ENCODE measurements at regions not wholly inside any gene's neighbourhood (a gene's known extent, or its start where the extent isn't known, plus 50 kb on each side); places are given as distances from the start of the nearest gene placed in this dataset.

- Histone ChIP-seq H3K4me2 (ENCODE audit: insufficient read depth, low read length) (no peak overlapping the region), H3K9ac (ENCODE audit: low read depth, low read length) (no peak overlapping the region), H3K79me2 (ENCODE audit: insufficient read depth, low read length) (no peaks in the 10 kb centered on the region), H2AFZ (ENCODE audit: low read depth, low read length) (no peak overlapping the region), H3K27ac (ENCODE audit: low read length) (no peak overlapping the region), H3K9me3 (ENCODE audit: insufficient read depth, low read length, severe bottlenecking) (no peaks in the 10 kb centered on the region), H3K36me3 (ENCODE audit: insufficient read depth, low read length) (no peaks in the 10 kb centered on the region), H3K4me1 (ENCODE audit: insufficient read depth, low read length) (no peaks in the 10 kb centered on the region), H3K4me3 (ENCODE audit: low read depth in 1 of 2, low read length in 2 of 2) (no peak overlapping the region), H4K20me1 (ENCODE audit: insufficient read depth, low read length) (no peaks in the 10 kb centered on the region), H3K27me3 (ENCODE audit: insufficient read depth, low read length, poor library complexity) (no peaks in the 10 kb centered on the region)
- ATAC-seq (ENCODE audit: insufficient read depth, low read depth) (no peak), DNase-seq (no peak)
- TF ChIP-seq EZH2 (IDR thresholded peaks at IDR 0.05; ENCODE audit: borderline replicate concordance, low read depth, low read length, severe bottlenecking): no peak
- no peak for TF ChIP-seq CTCF (IDR thresholded peaks at IDR 0.05; ENCODE audit: borderline replicate concordance, extremely low read depth, low read length, poor library complexity, severe bottlenecking)
Observed at GRCh38 chr10:60491162-60491561, 101.5 kb upstream of the ANK3 start.

- TF ChIP-seq EZH2 (IDR thresholded peaks at IDR 0.05; ENCODE audit: borderline replicate concordance, low read depth, low read length, severe bottlenecking): no peak
- no peak for TF ChIP-seq CTCF (IDR thresholded peaks at IDR 0.05; ENCODE audit: borderline replicate concordance, extremely low read depth, low read length, poor library complexity, severe bottlenecking)
- no peak overlapping the region for H3K27ac ChIP-seq (ENCODE audit: low read length)
- H4K20me1 ChIP-seq (ENCODE audit: insufficient read depth, low read length): no peaks in the 10 kb centered on the region
- ATAC-seq (ENCODE audit: insufficient read depth, low read depth): no peak
- H3K4me2 ChIP-seq (ENCODE audit: insufficient read depth, low read length): no peak overlapping the region
- H3K9me3 ChIP-seq (ENCODE audit: insufficient read depth, low read length, severe bottlenecking): no peaks in the 10 kb centered on the region
- H2AFZ ChIP-seq (ENCODE audit: low read depth, low read length): no peak overlapping the region; the same call in 1 of the 2 replicates
- DNase-seq: no peak
- no peaks in the 10 kb centered on the region for H3K4me1 ChIP-seq (ENCODE audit: insufficient read depth, low read length)
- no peaks in the 10 kb centered on the region for H3K79me2 ChIP-seq (ENCODE audit: insufficient read depth, low read length)
- H3K4me3 ChIP-seq (ENCODE audit: low read depth in 1 of 2, low read length in 2 of 2): no peak overlapping the region
- H3K9ac ChIP-seq (ENCODE audit: low read depth, low read length): no peak overlapping the region
- H3K27me3 ChIP-seq (ENCODE audit: insufficient read depth, low read length, poor library complexity): no peaks in the 10 kb centered on the region
- H3K36me3 ChIP-seq (ENCODE audit: insufficient read depth, low read length): no peaks in the 10 kb centered on the region
Observed at GRCh38 chr10:60490013-60490412, 100.3 kb upstream of the ANK3 start.

GRCh38 chr10:60488111-60488669, 98.5 kb upstream of the ANK3 start:
- no peaks in the 10 kb centered on the region for H3K4me1 ChIP-seq (ENCODE audit: insufficient read depth, low read length)
- no peak for DNase-seq
- H3K9ac ChIP-seq (ENCODE audit: low read depth, low read length): no peak overlapping the region
- H3K79me2 ChIP-seq (ENCODE audit: insufficient read depth, low read length): no peaks in the 10 kb centered on the region
- H3K36me3 ChIP-seq (ENCODE audit: insufficient read depth, low read length): no peaks in the 10 kb centered on the region
- no peak overlapping the region for H3K4me2 ChIP-seq (ENCODE audit: insufficient read depth, low read length)
- no peaks in the 10 kb centered on the region for H4K20me1 ChIP-seq (ENCODE audit: insufficient read depth, low read length)
- H3K4me3 ChIP-seq (ENCODE audit: low read depth in 1 of 2, low read length in 2 of 2): no peak overlapping the region
- no peaks in the 10 kb centered on the region for H3K9me3 ChIP-seq (ENCODE audit: insufficient read depth, low read length, severe bottlenecking)
- TF ChIP-seq CTCF (IDR thresholded peaks at IDR 0.05; ENCODE audit: borderline replicate concordance, extremely low read depth, low read length, poor library complexity, severe bottlenecking): no peak
- TF ChIP-seq EZH2 (IDR thresholded peaks at IDR 0.05; ENCODE audit: borderline replicate concordance, low read depth, low read length, severe bottlenecking): no peak
- no peak overlapping the region for H2AFZ ChIP-seq (ENCODE audit: low read depth, low read length)
- ATAC-seq (ENCODE audit: insufficient read depth, low read depth): no peak
- H3K27me3 ChIP-seq (ENCODE audit: insufficient read depth, low read length, poor library complexity): no peaks in the 10 kb centered on the region
- no peak overlapping the region for H3K27ac ChIP-seq (ENCODE audit: low read length)

GRCh38 chr10:60487543-60487942, 97.9 kb upstream of the ANK3 start:
- H3K9ac ChIP-seq (ENCODE audit: low read depth, low read length): no peak overlapping the region
- no peak overlapping the region for H3K4me3 ChIP-seq (ENCODE audit: low read depth in 1 of 2, low read length in 2 of 2)
- no peaks in the 10 kb centered on the region for H3K27me3 ChIP-seq (ENCODE audit: insufficient read depth, low read length, poor library complexity)
- TF ChIP-seq CTCF (IDR thresholded peaks at IDR 0.05; ENCODE audit: borderline replicate concordance, extremely low read depth, low read length, poor library complexity, severe bottlenecking) (no peak), EZH2 (IDR thresholded peaks at IDR 0.05; ENCODE audit: borderline replicate concordance, low read depth, low read length, severe bottlenecking) (no peak)
- no peak overlapping the region for H3K4me2 ChIP-seq (ENCODE audit: insufficient read depth, low read length)
- no peaks in the 10 kb centered on the region for H4K20me1 ChIP-seq (ENCODE audit: insufficient read depth, low read length)
- H3K9me3 ChIP-seq (ENCODE audit: insufficient read depth, low read length, severe bottlenecking): no peaks in the 10 kb centered on the region
- H3K36me3 ChIP-seq (ENCODE audit: insufficient read depth, low read length): no peaks in the 10 kb centered on the region
- no peaks in the 10 kb centered on the region for H3K4me1 ChIP-seq (ENCODE audit: insufficient read depth, low read length)
- no peak overlapping the region for H3K27ac ChIP-seq (ENCODE audit: low read length)
- H3K79me2 ChIP-seq (ENCODE audit: insufficient read depth, low read length): no peaks in the 10 kb centered on the region
- H2AFZ ChIP-seq (ENCODE audit: low read depth, low read length): no peak overlapping the region
- ATAC-seq (ENCODE audit: insufficient read depth, low read depth) (no peak), DNase-seq (no peak)

Data from DND-41 (cell line).